Lower leg skin (tissue), 3 donors: ENCODE measurements at regions not wholly inside any gene's neighbourhood (a gene's known extent, or its start where the extent isn't known, plus 50 kb on each side); places are given as distances from the start of the nearest gene placed in this dataset.

Experiments
- POLR2A ChIP-seq, 2 donors: fragments of 450-650 bp; IDR thresholded peaks; one replicate each; pipeline ENCODE4 v1.6.1; 2016 to 2017; ENCODE audit warnings: antibody characterized with exemption in 2 of 2, mild to moderate bottlenecking in 1 of 2, moderate library complexity in 1 of 2
- TF ChIP-seq, protein P1 (sequence below), 3 donors: fragments of 450-650 bp; IDR thresholded peaks; one replicate each; pipeline ENCODE4 v1.5.1; 2016; ENCODE audit warnings: antibody characterized with exemption in 3 of 3, mild to moderate bottlenecking in 3 of 3, moderate library complexity in 2 of 3

DNA sequence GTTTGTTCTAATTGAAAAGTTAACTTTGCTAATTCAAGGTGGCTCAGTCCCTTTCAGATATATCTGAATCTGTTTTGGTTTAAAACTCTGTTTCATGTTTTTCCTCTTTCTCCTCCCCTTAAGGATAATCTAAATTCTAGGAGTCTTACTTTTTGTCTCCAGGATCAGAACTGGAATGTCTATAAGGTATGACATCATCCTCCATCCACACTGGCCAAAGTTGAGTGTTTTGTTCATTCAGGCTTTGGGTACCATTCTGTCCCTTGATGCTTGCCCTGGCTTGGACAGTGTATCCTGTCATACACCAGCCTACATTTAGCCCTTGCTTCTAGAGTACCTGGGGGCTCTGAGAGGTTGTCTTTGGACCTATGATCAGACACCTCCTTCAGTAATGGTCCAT lies 56.8 kb upstream of the ANTXR2 start:
- TF ChIP-seq, protein P1, sequence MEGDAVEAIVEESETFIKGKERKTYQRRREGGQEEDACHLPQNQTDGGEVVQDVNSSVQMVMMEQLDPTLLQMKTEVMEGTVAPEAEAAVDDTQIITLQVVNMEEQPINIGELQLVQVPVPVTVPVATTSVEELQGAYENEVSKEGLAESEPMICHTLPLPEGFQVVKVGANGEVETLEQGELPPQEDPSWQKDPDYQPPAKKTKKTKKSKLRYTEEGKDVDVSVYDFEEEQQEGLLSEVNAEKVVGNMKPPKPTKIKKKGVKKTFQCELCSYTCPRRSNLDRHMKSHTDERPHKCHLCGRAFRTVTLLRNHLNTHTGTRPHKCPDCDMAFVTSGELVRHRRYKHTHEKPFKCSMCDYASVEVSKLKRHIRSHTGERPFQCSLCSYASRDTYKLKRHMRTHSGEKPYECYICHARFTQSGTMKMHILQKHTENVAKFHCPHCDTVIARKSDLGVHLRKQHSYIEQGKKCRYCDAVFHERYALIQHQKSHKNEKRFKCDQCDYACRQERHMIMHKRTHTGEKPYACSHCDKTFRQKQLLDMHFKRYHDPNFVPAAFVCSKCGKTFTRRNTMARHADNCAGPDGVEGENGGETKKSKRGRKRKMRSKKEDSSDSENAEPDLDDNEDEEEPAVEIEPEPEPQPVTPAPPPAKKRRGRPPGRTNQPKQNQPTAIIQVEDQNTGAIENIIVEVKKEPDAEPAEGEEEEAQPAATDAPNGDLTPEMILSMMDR (IDR thresholded peaks at IDR 0.05): no peak
- TF ChIP-seq POLR2A (IDR thresholded peaks at IDR 0.05): no peak
